HepG2 (cell line): ENCODE measurements at regions not wholly inside any gene's neighbourhood (a gene's known extent, or its start where the extent isn't known, plus 50 kb on each side); places are given as distances from the start of the nearest gene placed in this dataset.

Source experiments
- ATAC-seq: fragments of 200-7000 bp; cut with Tn5 transposase; 3 replicates; pipeline ENCODE4 v1.9.1; 2020; ENCODE audit warnings: mild to moderate bottlenecking, moderate library complexity
- BruUV-seq: library from RNA; stranded (reverse); fragments of 400-500 nt; replicated peaks from 2 replicates; lab custom pipeline; 2021; lab: Mats Ljungman, UMichigan
- CTCF ChIA-PET: fragments of 300-600 bp; formaldehyde crosslinking; extraction: SDS; loops from one replicate; lab custom pipeline; 2021; ENCODE audit warnings: low total read pairs, inconsistent platforms, low intra/inter-chr PET ratio; lab: Yijun Ruan, JAX
- POLR2A ChIA-PET: fragments of 350-600 bp; sonication (Branson Sonifier 250); formaldehyde crosslinking; loops from one replicate; lab custom pipeline; 2020; ENCODE audit warnings: antibody characterized with exemption, inconsistent platforms; lab: Yijun Ruan, JAX
- DNase-seq: peaks from one replicate; pipeline ENCODE4 v3.0.0-alpha.2; 2015; ENCODE audit warnings: low spot score
- FAIRE-seq: peaks from 3 replicates; lab custom pipeline; 2011; peaks lifted over from hg19 to GRCh38; lab: Jason Lieb, UNC
- H2AFZ ChIP-seq: one replicate; pipeline ENCODE4 v1.6.1; 2011; ENCODE audit warnings: low read length, inconsistent platforms
- H3K27ac ChIP-seq: fragments of 300-600 bp; 3 replicates; pipeline ENCODE4 v1.8.0; 2011; ENCODE audit warnings: mixed run types, mild to moderate bottlenecking, mixed read lengths, low read length, inconsistent platforms; ENCODE audit not compliant: insufficient read depth; ENCODE audit errors: extremely low read length
- H3K27me3 ChIP-seq, 2 experiments: fragments of 200-600 bp in 1 of 2; 2 replicates in 1 of 2; 3 replicates in 1 of 2; pipeline versions ENCODE4 v1.6.0 to v1.8.0; 2011; ENCODE audit warnings: low read length in 2 of 2, mild to moderate bottlenecking in 2 of 2, moderate library complexity in 2 of 2, inconsistent platforms in 1 of 2; ENCODE audit not compliant: insufficient read depth in 2 of 2, control insufficient read depth in 1 of 2
- H3K36me3 ChIP-seq, 2 experiments: fragments of 200-600 bp in 1 of 2; replicated peaks in 1 of 2; 2 replicates in 1 of 2; 3 replicates in 1 of 2; pipeline versions ENCODE4 v1.5.1 to v1.8.0; 2011; ENCODE audit warnings: low read length in 2 of 2, inconsistent platforms in 1 of 2; ENCODE audit not compliant: insufficient read depth in 2 of 2, control insufficient read depth in 1 of 2
- H3K4me1 ChIP-seq: 2 replicates; pipeline ENCODE4 v1.5.1; 2012; ENCODE audit warnings: low read length, inconsistent platforms; ENCODE audit not compliant: insufficient read depth
- H3K4me2 ChIP-seq: 2 replicates; pipeline ENCODE4 v1.6.0; 2011; ENCODE audit warnings: low read depth, low read length, inconsistent platforms
- H3K4me3 ChIP-seq, 3 experiments: fragments of 200-600 bp in 1 of 3; sonication (generic), shearing (Covaris generic) in 1 of 3; replicated peaks in 1 of 3; 2 replicates each; pipeline ENCODE4 v1.5.1; 2011 to 2016; ENCODE audit warnings: low read length in 3 of 3, inconsistent platforms in 2 of 3, low read depth in 2 of 3, mild to moderate bottlenecking in 2 of 3, control low read depth in 1 of 3, mixed read lengths in 1 of 3; ENCODE audit not compliant: insufficient read depth in 1 of 3
- H3K79me2 ChIP-seq: one replicate; pipeline ENCODE4 v1.6.1; 2011; ENCODE audit warnings: low read length, inconsistent platforms; ENCODE audit not compliant: insufficient read depth
- H3K9ac ChIP-seq: 2 replicates; pipeline ENCODE4 v1.6.0; 2011; ENCODE audit warnings: mild to moderate bottlenecking, low read depth, low read length, inconsistent platforms; ENCODE audit not compliant: insufficient read depth
- H3K9me3 ChIP-seq: 2 replicates; pipeline ENCODE4 v1.5.1; 2012; ENCODE audit warnings: mild to moderate bottlenecking, low read length
- H4K20me1 ChIP-seq: 2 replicates; pipeline ENCODE4 v1.6.0; 2011; ENCODE audit warnings: inconsistent platforms, mild to moderate bottlenecking, low read length, moderate library complexity; ENCODE audit not compliant: insufficient read depth
- KLF13 ChIP-seq: sonication (generic); formaldehyde crosslinking; IDR thresholded peaks from 2 replicates; pipeline ENCODE4 v1.4.0; 2020; ENCODE audit warnings: mild to moderate bottlenecking, missing genetic modification reagents
- PHF5A ChIP-seq: IDR thresholded peaks from one replicate; pipeline ENCODE4 v1.6.1; 2018; ENCODE audit warnings: low read depth, missing genetic modification reagents; ENCODE audit not compliant: unreplicated experiment
- POLR2AphosphoS2 ChIP-seq: IDR thresholded peaks from 2 replicates; pipeline ENCODE4 v1.6.1; 2011; ENCODE audit warnings: low read depth, low read length, improper control_type of control experiment
- PRDM10 ChIP-seq: sonication (generic); formaldehyde crosslinking; IDR thresholded peaks from 2 replicates; pipeline ENCODE4 v1.4.0; 2020; ENCODE audit warnings: low read depth, missing genetic modification reagents
- PTBP1 ChIP-seq: fragments of 200-400 bp; formaldehyde crosslinking; IDR thresholded peaks from 2 replicates; pipeline ENCODE4 v1.6.1; 2018; ENCODE audit warnings: low read length, low read depth; ENCODE audit not compliant: poor library complexity, severe bottlenecking
- ZHX1 ChIP-seq: sonication (generic); formaldehyde crosslinking; IDR thresholded peaks from 2 replicates; pipeline ENCODE4 v1.8.1; 2022; ENCODE audit warnings: low read depth, mild to moderate bottlenecking, missing genetic modification reagents
- ZNF235 ChIP-seq: sonication (generic); formaldehyde crosslinking; IDR thresholded peaks from 2 replicates; pipeline ENCODE4 v1.8.1; 2023; ENCODE audit warnings: mild to moderate bottlenecking, missing genetic modification reagents, borderline replicate concordance
- ZNF276 ChIP-seq: sonication (generic); formaldehyde crosslinking; IDR thresholded peaks from 2 replicates; pipeline ENCODE4 v1.4.0; 2020; ENCODE audit warnings: mild to moderate bottlenecking, low read depth, missing genetic modification reagents
- ZSCAN5A ChIP-seq: sonication (generic); formaldehyde crosslinking; IDR thresholded peaks from 2 replicates; pipeline ENCODE4 v1.8.0; 2022; ENCODE audit warnings: mild to moderate bottlenecking, missing genetic modification reagents, borderline replicate concordance
- WGBS: methylation state at CpG from one replicate; pipeline ENCODE4 v1.1.6; 2017; ENCODE audit warnings: low lambda C conversion rate; 5-methylcytosine and 5-hydroxymethylcytosine counted together
- in situ Hi-C: cut with HindIII; loops from 2 replicates; pipeline ENCODE4 v1.10.0; 2017; ENCODE audit warnings: low pct_unique_long_range_greater_than_20kb; ENCODE audit not compliant: extremely low pct_ligation_motif_present
- intact Hi-C: fragments of 100-400 bp; cut with micrococcal nuclease; formaldehyde crosslinking; loops from one replicate; pipeline ENCODE4 v1.10.0; 2022; ENCODE audit not compliant: unreplicated experiment

- no peak for FAIRE-seq
- Histone ChIP-seq H3K27ac (no peak overlapping the region), H3K4me1 (peaks cover 16% of the 10 kb centered on the region), H3K36me3 (0 out of 5 replicates have a peak, but pooled peaks cover 0 to 3% of the 10 kb centered on the region in 2 experiments), H2AFZ (no peak overlapping the region), H3K79me2 (peaks cover 2% of the 10 kb centered on the region), H3K9me3 (no peaks in the 10 kb centered on the region), H3K27me3 (no peaks in the 10 kb centered on the region), H3K9ac (no peak overlapping the region), H4K20me1 (0 out of 2 replicates have a peak, but pooled peaks cover 2% of the 10 kb centered on the region), H3K4me3 (no peak overlapping the region), H3K4me2 (no peak overlapping the region)
- in situ Hi-C loops (no loop called here), intact Hi-C loops (no loop called here)
- whole genome bisulfite sequencing, result 64% methylated on average over 3 of the region's 3 CpGs
- no TSS peak for BruUV-seq
- CTCF ChIA-PET, result no interaction called here
- POLR2A ChIA-PET, result no interaction called here
- no peak for DNase-seq
- no peak for ATAC-seq
- TF ChIP-seq PRDM10 (CRISPR knock-in tag) (no peak), ZSCAN5A (CRISPR knock-in tag) (no peak), PTBP1 (no peak), ZNF235 (CRISPR knock-in tag) (no peak), PHF5A (CRISPR knock-in tag) (no peak), KLF13 (CRISPR knock-in tag) (no peak), POLR2AphosphoS2 (no peak), ZNF276 (CRISPR knock-in tag) (no peak), ZHX1 (CRISPR knock-in tag) (no peak)
Measured at GRCh38 chr13:50344717-50345116, 329.5 kb downstream of the KCNRG start.
